ENCODE measurements at regions not wholly inside any gene's neighbourhood (a gene's known extent, or its start where the extent isn't known, plus 50 kb on each side); places are given as distances from the start of the nearest gene placed in this dataset.
"Not testable (repeated sequence)": the region's sequence is repeated elsewhere in the genome, so short reads cannot be mapped to it uniquely, and the experiment has no call there.

GRCh38 chr10:10722422-10722821, 295.2 kb upstream of the CELF2 start:
- DNase-seq (ENCODE audit: low spot score), result no peak

- no peak for DNase-seq (ENCODE audit: low spot score)
These were observed 292.5 kb upstream of the CELF2 start for GRCh38 chr10:10725196-10725595.

DNA sequence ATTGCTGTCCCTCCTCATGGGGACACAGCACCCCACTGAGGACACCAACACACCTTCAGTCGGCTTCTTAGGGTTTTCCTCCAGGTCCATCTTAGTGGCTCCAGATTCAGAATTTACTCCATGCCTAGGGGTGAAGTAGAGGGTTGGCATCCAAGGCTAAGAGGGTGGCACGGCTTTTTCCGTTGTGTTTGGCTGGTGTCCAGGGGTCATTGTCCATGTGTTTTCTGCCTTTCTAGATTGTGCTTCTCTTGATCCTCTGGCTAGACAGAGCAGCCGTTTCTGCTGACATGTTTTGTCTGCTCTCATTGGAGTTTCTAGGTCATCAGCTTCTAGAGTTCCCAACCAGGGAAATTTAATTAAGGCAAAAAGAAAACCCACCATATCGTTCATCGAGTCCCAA, 291.6 kb upstream of the CELF2 start:
- DNase-seq (ENCODE audit: low spot score), result no peak

GRCh38 chr10:10727411-10727810, 290.3 kb upstream of the CELF2 start:
- DNase-seq (ENCODE audit: low spot score), result not testable (repeated sequence)

- no peak for DNase-seq (ENCODE audit: low spot score)
These were observed 289.9 kb upstream of the CELF2 start for GRCh38 chr10:10727812-10728211.

- DNase-seq (ENCODE audit: low spot score), result no peak
These were observed 287.1 kb upstream of the CELF2 start for GRCh38 chr10:10730471-10731043.

DNA sequence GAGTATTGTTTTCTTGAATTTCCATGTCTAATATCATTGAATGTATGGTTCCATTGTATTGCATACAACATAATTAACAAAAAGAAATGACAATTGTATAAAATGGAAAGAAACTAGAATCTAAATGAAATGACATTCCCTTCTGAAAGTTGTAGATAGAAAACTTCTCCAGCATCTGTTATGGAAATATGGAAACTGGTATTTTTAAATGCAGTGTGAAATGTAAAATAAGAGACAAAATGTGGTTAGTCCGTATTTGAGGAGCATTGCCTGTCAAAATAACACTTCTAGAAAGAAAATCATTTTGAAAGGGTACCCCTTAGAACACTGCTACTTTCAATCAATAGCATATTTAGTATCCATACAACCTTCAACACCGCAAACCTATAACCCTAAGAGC, 286.3 kb upstream of the CELF2 start:
- DNase-seq (ENCODE audit: low spot score), result no peak

- no peak for DNase-seq (ENCODE audit: low spot score)
These were observed 283.2 kb upstream of the CELF2 start for GRCh38 chr10:10734356-10735064.

GRCh38 chr10:10745291-10745690, 272.4 kb upstream of the CELF2 start:
- DNase-seq (ENCODE audit: low spot score), result no peak

DNA sequence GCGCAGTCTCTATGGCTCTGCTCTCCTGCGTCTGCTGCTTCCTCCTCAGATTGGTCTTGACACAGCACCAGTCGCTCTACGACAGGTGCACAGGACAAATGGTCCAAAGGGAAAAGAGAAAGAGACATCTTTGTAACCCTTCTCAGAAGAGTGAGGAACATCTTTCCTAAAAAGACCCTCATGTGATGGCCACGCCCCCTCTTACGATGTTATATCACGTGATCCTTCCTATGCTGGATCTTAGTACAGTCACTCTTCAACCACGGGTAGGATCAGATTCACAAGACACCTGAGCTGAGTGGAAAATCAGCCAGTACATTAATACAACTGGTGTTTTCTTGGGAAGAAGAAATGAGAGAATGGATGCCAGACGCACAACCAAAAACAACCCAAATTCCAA, 262.2 kb upstream of the CELF2 start:
- DNase-seq (ENCODE audit: low spot score), result no peak

GRCh38 chr10:10758306-10758705, 259.4 kb upstream of the CELF2 start:
- no peak for DNase-seq (ENCODE audit: low spot score)

- DNase-seq (ENCODE audit: low spot score), result not testable (repeated sequence)
These were observed 257.9 kb upstream of the CELF2 start for GRCh38 chr10:10759806-10760205.

DNA sequence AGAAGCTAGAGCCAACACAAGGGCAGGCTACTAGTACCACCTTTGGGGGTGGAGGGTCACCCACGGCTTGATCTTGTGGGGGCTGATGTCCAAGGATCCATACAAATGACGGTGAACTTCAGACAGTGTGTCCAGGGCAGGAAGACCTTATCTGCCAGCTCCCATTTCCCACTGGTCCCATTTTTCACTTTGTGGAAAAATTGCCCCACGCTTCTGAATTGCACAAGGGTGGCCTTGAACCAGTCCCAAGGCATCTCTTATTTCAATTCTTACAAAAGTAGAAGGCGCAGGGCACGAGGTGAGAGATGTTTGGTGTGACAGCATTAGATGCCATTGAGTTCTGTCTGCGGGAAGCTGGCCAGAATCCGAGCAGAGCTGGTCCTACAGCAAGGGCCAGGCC, 252.7 kb upstream of the CELF2 start:
- no peak for DNase-seq (ENCODE audit: low spot score)

GRCh38 chr10:10772411-10772810, 245.3 kb upstream of the CELF2 start:
- DNase-seq (ENCODE audit: low spot score), result no peak

DNA sequence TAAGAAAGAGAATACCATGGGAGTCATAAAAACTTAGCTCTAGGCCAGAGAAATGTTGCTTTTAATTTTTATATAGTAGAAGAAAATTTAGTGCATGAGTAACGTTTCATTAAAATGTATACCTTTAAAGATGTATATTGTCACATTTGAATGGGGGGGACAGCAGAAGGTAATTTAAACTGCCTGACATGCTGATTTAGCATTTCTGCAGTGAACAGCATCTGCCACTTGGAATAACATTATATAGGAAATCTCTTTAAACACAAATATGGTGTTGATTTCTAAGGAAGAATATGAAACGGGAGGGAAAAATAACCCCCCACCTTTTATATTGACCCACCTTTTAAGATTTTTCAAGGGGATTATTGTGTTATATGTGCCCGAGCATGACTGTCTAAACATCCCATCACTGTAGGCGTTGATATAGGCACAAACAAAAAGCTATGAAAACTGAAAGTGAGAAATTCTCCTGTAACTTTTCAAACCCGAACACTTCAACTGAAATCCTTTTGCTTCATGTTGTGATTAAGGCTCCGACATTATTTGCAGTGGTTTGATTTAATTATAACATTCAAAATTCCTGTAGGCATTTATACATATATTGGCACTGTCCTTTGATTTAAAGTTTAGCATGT, 244.7 kb upstream of the CELF2 start:
- no peak for DNase-seq (ENCODE audit: low spot score)

GRCh38 chr10:10774416-10774815, 243.3 kb upstream of the CELF2 start:
- DNase-seq (ENCODE audit: low spot score), result no peak

DNA sequence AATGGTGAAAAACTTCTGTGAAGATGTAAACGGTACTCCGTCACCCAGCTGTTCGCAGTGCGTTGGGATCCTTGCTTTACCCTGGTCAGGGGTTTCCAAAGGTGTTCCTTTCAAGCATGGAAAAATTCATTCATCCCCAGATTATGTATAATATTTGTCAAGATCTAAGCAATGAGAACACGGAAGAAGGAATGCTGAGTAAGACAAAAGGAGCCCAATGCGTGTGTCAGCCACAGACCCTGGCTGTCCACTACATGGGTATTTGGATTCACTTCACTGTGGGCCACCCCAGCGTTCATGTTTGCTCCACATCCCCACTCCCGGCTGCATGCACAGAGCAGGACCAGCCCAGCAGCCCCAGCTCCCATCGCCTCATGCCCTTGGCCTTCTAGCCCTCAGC, 241.3 kb upstream of the CELF2 start:
- DNase-seq (ENCODE audit: low spot score), result no peak

DNA sequence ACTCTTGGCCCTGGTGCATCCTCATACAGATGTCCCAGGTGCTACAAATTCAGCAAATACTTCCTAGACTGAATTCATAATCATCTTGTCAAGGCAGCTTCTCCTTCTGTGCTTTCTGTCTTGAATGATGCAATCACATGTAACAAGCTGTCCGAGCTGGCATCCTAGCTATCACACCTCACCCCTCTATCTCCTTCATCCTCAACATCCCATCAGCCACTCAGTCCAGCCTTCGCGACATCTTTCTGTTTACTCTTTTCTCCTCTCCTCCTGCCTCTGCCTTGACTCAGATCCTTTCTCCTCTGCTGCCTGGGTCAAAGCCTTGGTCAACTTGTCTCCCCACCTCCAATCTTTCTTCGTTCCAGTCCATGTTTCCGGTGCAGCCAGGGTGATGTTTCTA, 240.4 kb upstream of the CELF2 start:
- DNase-seq (ENCODE audit: low spot score), result no peak

DNA sequence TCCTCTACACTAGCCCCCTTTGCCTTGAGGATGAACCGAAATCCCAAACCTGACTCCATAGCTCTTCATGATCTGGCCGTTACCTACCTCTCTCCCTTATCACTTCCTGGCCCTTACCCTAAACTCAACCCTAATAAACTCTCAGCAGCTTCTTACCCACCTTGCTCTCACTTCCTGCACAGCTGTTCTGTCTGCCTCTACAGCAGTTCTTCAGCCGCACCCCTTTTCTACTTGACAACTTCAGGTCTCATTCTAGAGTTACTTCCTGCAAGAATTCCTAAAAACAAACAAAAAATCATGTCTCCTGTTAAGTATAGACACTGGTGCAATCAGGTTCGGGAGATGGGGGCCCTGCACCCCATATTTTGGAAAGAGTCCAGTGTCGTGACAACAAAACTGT, 239.9 kb upstream of the CELF2 start:
- no peak for DNase-seq (ENCODE audit: low spot score)

DNA sequence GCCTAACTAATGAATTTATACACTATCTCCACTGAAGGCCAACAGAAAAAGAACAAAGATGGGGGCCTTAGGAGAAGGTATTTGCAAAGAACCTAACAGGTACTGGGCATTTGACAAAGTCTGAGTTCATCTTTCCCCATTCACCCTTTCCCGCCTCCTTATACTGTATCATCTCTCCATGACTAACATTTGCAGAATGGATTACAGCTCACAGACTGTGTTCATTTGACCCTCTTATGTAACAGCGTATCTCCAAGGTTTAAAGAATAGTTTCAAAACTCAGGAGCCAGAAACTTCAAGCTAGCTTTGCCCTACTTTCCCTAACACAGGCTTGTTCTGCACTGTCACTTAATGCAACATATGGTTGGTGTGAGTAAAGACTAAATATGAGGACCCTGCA, 238.7 kb upstream of the CELF2 start:
- DNase-seq (ENCODE audit: low spot score), result no peak

GRCh38 chr10:10779511-10779910, 238.2 kb upstream of the CELF2 start:
- DNase-seq (ENCODE audit: low spot score), result no peak

DNA sequence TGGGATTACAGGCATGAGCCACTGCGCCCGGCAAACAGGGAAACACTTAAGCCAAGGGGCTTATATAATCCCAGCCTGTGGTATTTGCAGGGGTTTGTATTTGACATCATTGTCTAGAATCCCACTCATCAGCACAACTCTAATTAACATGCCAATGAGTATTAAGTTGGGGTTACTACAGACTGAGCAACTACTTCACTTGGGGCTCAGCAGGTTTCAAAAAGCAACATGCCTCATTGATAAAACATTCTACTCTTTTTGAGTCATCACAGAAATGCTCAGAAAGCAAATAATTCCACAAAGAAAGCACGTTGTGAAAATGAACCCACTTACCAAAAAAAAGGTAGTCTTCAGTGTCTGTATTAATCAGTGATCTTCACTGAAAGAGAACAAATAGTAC, 236.9 kb upstream of the CELF2 start:
- no peak for DNase-seq (ENCODE audit: low spot score)

GRCh38 chr10:10782603-10783002, 235.1 kb upstream of the CELF2 start:
- no peak for DNase-seq (ENCODE audit: low spot score)

DNA sequence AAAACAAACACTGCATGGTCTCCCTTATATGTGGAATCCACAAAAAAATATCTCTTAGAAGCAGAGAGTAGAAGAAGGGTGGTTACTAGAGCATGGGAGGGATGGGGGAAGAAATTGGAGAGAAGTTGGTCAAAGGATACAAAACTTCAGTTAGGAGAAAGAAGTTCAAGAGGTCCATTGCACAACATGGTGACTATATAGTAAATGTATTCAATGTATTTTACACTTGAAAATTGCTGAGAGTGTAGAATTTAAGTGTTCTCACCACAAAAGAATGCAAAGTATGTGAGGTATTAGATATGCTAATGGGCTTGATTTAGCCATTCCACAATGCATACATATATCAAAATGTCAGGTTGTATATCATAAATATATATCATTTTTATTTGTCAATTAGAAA, 232.0 kb upstream of the CELF2 start:
- no peak for DNase-seq (ENCODE audit: low spot score)

All from HuH-7 (cell line).